Pancreas (tissue), 10 donors: ENCODE measurements at regions not wholly inside any gene's neighbourhood (a gene's known extent, or its start where the extent isn't known, plus 50 kb on each side); places are given as distances from the start of the nearest gene placed in this dataset.
A peak's percentile ranks its signal among the peaks of the same experiment; 100 is the strongest.

Experiments
- ATAC-seq, 4 donors: fragments of 200-7000 bp; cut with Tn5 transposase; one replicate each; pipeline versions ENCODE4 v1.8.0 to v1.9.1; 2020; ENCODE audit warnings: mild to moderate bottlenecking in 4 of 4, moderate library complexity in 4 of 4
- DNase-seq, 6 donors: peaks; one replicate each; pipeline ENCODE4 v3.0.0-alpha.2; 2020
- FAIRE-seq: peaks from 2 replicates; lab custom pipeline; 2012; peaks lifted over from hg19 to GRCh38; lab: Jason Lieb, UNC
- H3K27ac ChIP-seq, 4 donors: fragments of 200-600 bp; sonication (generic); 1 replicate in 3 of 4; 2 replicates in 1 of 4; pipeline versions ENCODE4 v1.5.0 to v1.8.0; 2020
- H3K27me3 ChIP-seq, 4 donors: fragments of 200-600 bp; one replicate each; pipeline ENCODE4 v1.8.0; 2021
- H3K36me3 ChIP-seq, 3 donors: fragments of 200-600 bp; sonication (generic) in 1 of 3; one replicate each; pipeline versions ENCODE4 v1.5.0 to v1.8.0; 2020 to 2021
- H3K4me1 ChIP-seq, 3 donors: fragments of 200-600 bp; one replicate each; pipeline ENCODE4 v1.8.0; 2021
- H3K4me3 ChIP-seq, 4 donors: fragments of 200-600 bp; sonication (generic) in 2 of 4; one replicate each; pipeline versions ENCODE4 v1.5.0 to v1.8.0; 2020 to 2021
- H3K9me3 ChIP-seq, 4 donors: fragments of 200-600 bp; one replicate each; pipeline ENCODE4 v1.8.0; 2021
- CTCF ChIP-seq, 4 donors: fragments of 200-600 bp; sonication (generic) in 3 of 4; IDR thresholded peaks; one replicate each; pipeline versions ENCODE4 v1.5.0 to v1.8.0; 2021; ENCODE audit warnings: antibody characterized with exemption in 4 of 4
- WGBS, 2 donors: extraction: QIAGEN DNeasy Blood & Tissue Kit; methylation state at CpG; one replicate each; pipeline ENCODE4 v1.1.7; 2013; 5-methylcytosine and 5-hydroxymethylcytosine counted together
- intact Hi-C, 3 donors: fragments of 100-400 bp; cut with DNase I; formaldehyde crosslinking; loops; one replicate each; pipeline versions ENCODE4 v1.11.1 to v1.14.2; 2022
- donor health status: healthy with polysubstance abuse.
- donor health status: DM: no; HTN: no; CAD: no; lungs with moderate emphysema.
- donor health status: DM: no; HTN: no; CAD: no.
- donor health status: control.
- donor health status: control.
- donor health status: Bipolar disorder and iron deficiency.
- donor health status: DM: yes; HTN: yes; CAD: no.
- donor health status: DM: no; HTN: no; CAD: no.
- donor health status: DM: no; HTN: no; CAD: no.
- donor health status: DM: yes; HTN: yes; CAD: no.

- DNase-seq (no peak), ATAC-seq (no peak), FAIRE-seq (peak; percentile 13)
- no peak overlapping the region for H3K4me3 ChIP-seq
- WGBS, 2 donors: 30 to 39% methylated on average over 1 of the region's 1 CpG
- H3K27me3 ChIP-seq: peaks cover 0 to 5% (median 0%) of the 10 kb centered on the region in 4 donors
- no peak for TF ChIP-seq CTCF (IDR thresholded peaks at IDR 0.05)
- H3K9me3 ChIP-seq: no peaks in the 10 kb centered on the region
- H3K36me3 ChIP-seq: no peaks in the 10 kb centered on the region
- no peaks in the 10 kb centered on the region for H3K4me1 ChIP-seq
- intact Hi-C loops: no loop called here
- H3K27ac ChIP-seq: no peak overlapping the region
These were observed 221.0 kb upstream of the MTPN start for GRCh38 chr7:136198168-136198567.

- 69 to 71% methylated on average over 1 of the region's 1 CpG for WGBS, 2 donors
- no peaks in the 10 kb centered on the region for H3K9me3 ChIP-seq
These were observed 217.7 kb upstream of the MTPN start for GRCh38 chr7:136194878-136195277.

GRCh38 chr7:136193940-136194339 is 216.8 kb upstream of the MTPN start:
- no peak overlapping the region for H3K4me3 ChIP-seq
- intact Hi-C loops: no loop called here
- no peak for ATAC-seq
- no peaks in the 10 kb centered on the region for H3K27me3 ChIP-seq
- no peaks in the 10 kb centered on the region for H3K9me3 ChIP-seq
- no peak for TF ChIP-seq CTCF (IDR thresholded peaks at IDR 0.05)
- no peaks in the 10 kb centered on the region for H3K4me1 ChIP-seq
- DNase-seq: no peak
- H3K36me3 ChIP-seq: no peaks in the 10 kb centered on the region
- WGBS, 2 donors: 65% methylated on average over 6 of the region's 6 CpGs
- no peak overlapping the region for H3K27ac ChIP-seq
- FAIRE-seq: no peak

More at GRCh38 chr7:136194878-136195277, 217.7 kb upstream of the MTPN start:
- intact Hi-C loops: no loop called here
- ATAC-seq (no peak), FAIRE-seq (no peak), DNase-seq (no peak)
- Histone ChIP-seq H3K27ac (no peak overlapping the region), H3K4me3 (no peak overlapping the region), H3K36me3 (no peaks in the 10 kb centered on the region), H3K27me3 (no peaks in the 10 kb centered on the region), H3K4me1 (no peaks in the 10 kb centered on the region)
- TF ChIP-seq CTCF (IDR thresholded peaks at IDR 0.05): no peak

GRCh38 chr7:136189506-136189998 is 212.4 kb upstream of the MTPN start:
- H3K4me3 ChIP-seq: no peak overlapping the region
- no peak for ATAC-seq
- intact Hi-C loops: no loop called here
- H3K27ac ChIP-seq: no peak overlapping the region
- TF ChIP-seq CTCF (IDR thresholded peaks at IDR 0.05): no peak
- H3K4me1 ChIP-seq: no peaks in the 10 kb centered on the region
- no peak for FAIRE-seq
- H3K9me3 ChIP-seq: no peaks in the 10 kb centered on the region
- H3K27me3 ChIP-seq: no peaks in the 10 kb centered on the region
- H3K36me3 ChIP-seq: no peaks in the 10 kb centered on the region
- 59 to 72% methylated on average over 5 of the region's 5 CpGs for WGBS, 2 donors
- no peak for DNase-seq

GRCh38 chr7:136186281-136186680 is 209.1 kb upstream of the MTPN start:
- no peak overlapping the region for H3K4me3 ChIP-seq
- no peak for FAIRE-seq
- no peak for ATAC-seq
- DNase-seq: no peak
- no peaks in the 10 kb centered on the region for H3K27me3 ChIP-seq
- H3K27ac ChIP-seq: no peak overlapping the region
- TF ChIP-seq CTCF (IDR thresholded peaks at IDR 0.05): no peak
- 71 to 79% methylated on average over 6 of the region's 6 CpGs for WGBS, 2 donors
- no peaks in the 10 kb centered on the region for H3K4me1 ChIP-seq
- intact Hi-C loops: no loop called here
- no peaks in the 10 kb centered on the region for H3K9me3 ChIP-seq
- no peaks in the 10 kb centered on the region for H3K36me3 ChIP-seq
